GM10266 (cell line): ENCODE measurements at regions not wholly inside any gene's neighbourhood (a gene's known extent, or its start where the extent isn't known, plus 50 kb on each side); places are given as distances from the start of the nearest gene placed in this dataset.
"Not testable (repeated sequence)": the region's sequence is repeated elsewhere in the genome, so short reads cannot be mapped to it uniquely, and the experiment has no call there.

Source experiments
- DNase-seq: peaks from one replicate; pipeline ENCODE4 v3.0.0; 2012; ENCODE audit errors: extremely low spot score
- CTCF ChIP-seq: IDR thresholded peaks from 2 replicates; pipeline ENCODE4 v1.5.1; 2012; ENCODE audit warnings: mild to moderate bottlenecking, low read depth; ENCODE audit not compliant: control insufficient read depth, insufficient read depth; ENCODE audit errors: missing control alignments

GRCh38 chr14:87745507-87746118, 247.4 kb downstream of the GALC start:
- peak; percentile 49 for DNase-seq
- peak; percentile 79 for TF ChIP-seq CTCF

- not testable (repeated sequence) for DNase-seq
Observed at GRCh38 chr14:87734577-87735360, 258.2 kb downstream of the GALC start.

- not testable (repeated sequence) for DNase-seq
Observed at GRCh38 chr14:87733115-87733514, 259.9 kb downstream of the GALC start.

GRCh38 chr14:87732562-87732961, 260.4 kb downstream of the GALC start:
- peak; percentile 20 for DNase-seq
- TF ChIP-seq CTCF: no peak

- TF ChIP-seq CTCF: no peak
- no peak for DNase-seq
Observed at GRCh38 chr14:87725318-87725717, 267.7 kb downstream of the GALC start.

- no peak for TF ChIP-seq CTCF
- no peak for DNase-seq
Observed at GRCh38 chr14:87712396-87713090, 280.4 kb downstream of the GALC start.

- TF ChIP-seq CTCF: no peak
- DNase-seq: no peak
Observed at GRCh38 chr14:87705439-87705896, 287.5 kb downstream of the GALC start.

- TF ChIP-seq CTCF: no peak
- no peak for DNase-seq
Observed at GRCh38 chr14:87698481-87698880, 294.5 kb downstream of the GALC start.
